ENCODE measurements at regions not wholly inside any gene's neighbourhood (a gene's known extent, or its start where the extent isn't known, plus 50 kb on each side); places are given as distances from the start of the nearest gene placed in this dataset.

- H3K4me3 ChIP-seq (ENCODE audit: low read depth, low read length) = no peak overlapping the region
- no peaks in the 10 kb centered on the region for H3K36me3 ChIP-seq (ENCODE audit: control insufficient read depth, insufficient read depth, low read length)
- H3K27me3 ChIP-seq (ENCODE audit: control insufficient read depth, insufficient read depth, low read length) = no peaks in the 10 kb centered on the region
- DNase-seq (ENCODE audit: low read depth) = no peak
- TF ChIP-seq, protein P1, sequence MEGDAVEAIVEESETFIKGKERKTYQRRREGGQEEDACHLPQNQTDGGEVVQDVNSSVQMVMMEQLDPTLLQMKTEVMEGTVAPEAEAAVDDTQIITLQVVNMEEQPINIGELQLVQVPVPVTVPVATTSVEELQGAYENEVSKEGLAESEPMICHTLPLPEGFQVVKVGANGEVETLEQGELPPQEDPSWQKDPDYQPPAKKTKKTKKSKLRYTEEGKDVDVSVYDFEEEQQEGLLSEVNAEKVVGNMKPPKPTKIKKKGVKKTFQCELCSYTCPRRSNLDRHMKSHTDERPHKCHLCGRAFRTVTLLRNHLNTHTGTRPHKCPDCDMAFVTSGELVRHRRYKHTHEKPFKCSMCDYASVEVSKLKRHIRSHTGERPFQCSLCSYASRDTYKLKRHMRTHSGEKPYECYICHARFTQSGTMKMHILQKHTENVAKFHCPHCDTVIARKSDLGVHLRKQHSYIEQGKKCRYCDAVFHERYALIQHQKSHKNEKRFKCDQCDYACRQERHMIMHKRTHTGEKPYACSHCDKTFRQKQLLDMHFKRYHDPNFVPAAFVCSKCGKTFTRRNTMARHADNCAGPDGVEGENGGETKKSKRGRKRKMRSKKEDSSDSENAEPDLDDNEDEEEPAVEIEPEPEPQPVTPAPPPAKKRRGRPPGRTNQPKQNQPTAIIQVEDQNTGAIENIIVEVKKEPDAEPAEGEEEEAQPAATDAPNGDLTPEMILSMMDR (IDR thresholded peaks at IDR 0.05; ENCODE audit: insufficient read depth, low read length, poor library complexity, severe bottlenecking) = no peak
Observed at GRCh38 chr4:53651156-53651735, 60.0 kb upstream of the LNX1 start.

DNA sequence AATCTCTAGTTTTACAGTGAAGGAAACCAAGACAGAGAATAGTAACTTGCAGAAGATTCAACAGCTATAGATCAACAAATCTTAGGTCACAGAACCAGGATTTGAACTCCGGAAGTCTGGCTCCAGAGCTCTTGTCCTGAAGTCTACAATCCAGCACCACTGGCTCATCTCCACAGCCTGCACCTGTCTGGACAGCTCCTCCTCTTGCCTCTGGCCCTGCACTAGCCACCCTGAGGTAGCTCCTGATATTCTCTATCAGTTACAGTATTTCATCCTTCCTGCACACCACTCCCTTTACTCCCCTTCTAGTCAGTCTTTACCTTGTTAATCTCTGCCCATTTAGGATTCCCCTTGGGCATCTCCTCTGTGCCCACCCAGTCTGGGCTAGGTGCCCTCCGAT, 58.1 kb upstream of the LNX1 start:
- TF ChIP-seq, protein P1 (IDR thresholded peaks at IDR 0.05; ENCODE audit: insufficient read depth, low read length, poor library complexity, severe bottlenecking) = no peak
- no peak for DNase-seq (ENCODE audit: low read depth)
- H3K36me3 ChIP-seq (ENCODE audit: control insufficient read depth, insufficient read depth, low read length) = no peaks in the 10 kb centered on the region
- H3K27me3 ChIP-seq (ENCODE audit: control insufficient read depth, insufficient read depth, low read length) = no peaks in the 10 kb centered on the region
- no peak overlapping the region for H3K4me3 ChIP-seq (ENCODE audit: low read depth, low read length)

DNA sequence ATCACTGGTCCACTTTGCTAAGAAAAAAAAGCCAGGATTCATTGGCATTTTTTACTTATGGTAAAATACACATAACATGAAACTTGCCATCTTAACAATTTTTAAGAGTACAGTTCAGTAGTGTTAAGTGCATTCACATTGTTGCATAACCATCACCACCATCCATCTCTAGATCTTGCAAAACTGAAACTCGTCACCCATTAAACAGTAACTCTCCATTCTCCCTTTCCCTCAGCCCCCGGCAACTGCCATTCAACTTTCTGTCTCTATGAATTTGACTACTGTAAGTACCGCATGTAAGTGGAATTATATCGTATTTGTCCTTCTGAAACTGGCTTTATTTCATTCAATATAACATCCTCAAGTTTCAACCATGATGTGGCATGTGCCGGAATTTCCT, 56.3 kb upstream of the LNX1 start:
- TF ChIP-seq, protein P1 (IDR thresholded peaks at IDR 0.05; ENCODE audit: insufficient read depth, low read length, poor library complexity, severe bottlenecking) = no peak
- no peak for DNase-seq (ENCODE audit: low read depth)

GRCh38 chr4:53646795-53647194, 55.5 kb upstream of the LNX1 start:
- TF ChIP-seq, protein P1 (IDR thresholded peaks at IDR 0.05; ENCODE audit: insufficient read depth, low read length, poor library complexity, severe bottlenecking) = no peak

More for the DNA sequence above, 56.3 kb upstream of the LNX1 start:
- Histone ChIP-seq H3K4me3 (ENCODE audit: low read depth, low read length) (no peak overlapping the region), H3K36me3 (ENCODE audit: control insufficient read depth, insufficient read depth, low read length) (no peaks in the 10 kb centered on the region), H3K27me3 (ENCODE audit: control insufficient read depth, insufficient read depth, low read length) (no peaks in the 10 kb centered on the region)

DNA sequence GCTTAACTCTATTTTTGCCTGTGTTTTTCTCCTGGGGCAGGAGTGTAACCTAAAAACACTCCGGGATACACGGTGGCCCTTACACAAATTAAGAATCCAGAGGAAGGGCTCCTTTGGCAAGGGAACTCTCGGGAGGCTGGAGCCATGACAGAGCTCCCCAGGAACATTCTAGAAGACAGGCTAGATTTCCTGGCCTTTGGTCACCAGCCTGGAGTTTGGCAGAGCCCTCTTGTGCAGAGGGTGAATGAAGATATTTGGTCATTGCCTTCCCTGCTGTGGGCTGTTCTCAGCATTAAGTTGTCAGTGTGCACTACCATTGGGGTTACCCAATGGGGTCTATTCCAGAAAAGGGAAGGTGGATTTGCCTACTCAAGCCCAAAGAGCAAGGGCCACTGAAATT, 53.8 kb upstream of the LNX1 start:
- TF ChIP-seq, protein P1 (IDR thresholded peaks at IDR 0.05; ENCODE audit: insufficient read depth, low read length, poor library complexity, severe bottlenecking) = no peak
- Histone ChIP-seq H3K27me3 (ENCODE audit: control insufficient read depth, insufficient read depth, low read length) (no peaks in the 10 kb centered on the region), H3K4me3 (ENCODE audit: low read depth, low read length) (no peak overlapping the region), H3K36me3 (ENCODE audit: control insufficient read depth, insufficient read depth, low read length) (no peaks in the 10 kb centered on the region)
- no peak for DNase-seq (ENCODE audit: low read depth)

More at GRCh38 chr4:53646795-53647194, 55.5 kb upstream of the LNX1 start:
- Histone ChIP-seq H3K36me3 (ENCODE audit: control insufficient read depth, insufficient read depth, low read length) (no peaks in the 10 kb centered on the region), H3K27me3 (ENCODE audit: control insufficient read depth, insufficient read depth, low read length) (no peaks in the 10 kb centered on the region), H3K4me3 (ENCODE audit: low read depth, low read length) (no peak overlapping the region)
- DNase-seq (ENCODE audit: low read depth) = no peak

DNA sequence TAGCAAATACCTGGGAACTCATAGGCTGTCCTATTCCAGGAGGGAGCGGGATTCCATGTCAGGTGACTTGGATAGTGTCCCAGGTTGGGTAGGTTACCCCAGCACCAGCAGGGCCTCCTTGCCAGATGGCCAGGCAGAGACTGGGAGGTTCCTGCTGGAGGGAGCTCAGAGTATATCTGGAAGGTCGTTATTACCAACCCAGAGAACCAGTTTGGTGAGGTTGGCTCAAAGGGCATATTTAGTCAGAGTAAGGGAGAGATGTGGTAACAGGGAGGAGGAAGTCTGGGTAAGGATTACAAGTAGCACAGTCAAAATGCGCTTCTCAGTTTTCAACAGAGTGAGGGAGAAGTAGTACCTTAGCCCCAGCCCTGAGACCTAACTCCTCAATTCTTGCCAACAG, 53.3 kb upstream of the LNX1 start:
- H3K36me3 ChIP-seq (ENCODE audit: control insufficient read depth, insufficient read depth, low read length) = no peaks in the 10 kb centered on the region
- TF ChIP-seq, protein P1 (IDR thresholded peaks at IDR 0.05; ENCODE audit: insufficient read depth, low read length, poor library complexity, severe bottlenecking) = no peak
- no peaks in the 10 kb centered on the region for H3K27me3 ChIP-seq (ENCODE audit: control insufficient read depth, insufficient read depth, low read length)
- no peak overlapping the region for H3K4me3 ChIP-seq (ENCODE audit: low read depth, low read length)
- no peak for DNase-seq (ENCODE audit: low read depth)
